ENCODE measurements at regions not wholly inside any gene's neighbourhood (a gene's known extent, or its start where the extent isn't known, plus 50 kb on each side); places are given as distances from the start of the nearest gene placed in this dataset.

DNA sequence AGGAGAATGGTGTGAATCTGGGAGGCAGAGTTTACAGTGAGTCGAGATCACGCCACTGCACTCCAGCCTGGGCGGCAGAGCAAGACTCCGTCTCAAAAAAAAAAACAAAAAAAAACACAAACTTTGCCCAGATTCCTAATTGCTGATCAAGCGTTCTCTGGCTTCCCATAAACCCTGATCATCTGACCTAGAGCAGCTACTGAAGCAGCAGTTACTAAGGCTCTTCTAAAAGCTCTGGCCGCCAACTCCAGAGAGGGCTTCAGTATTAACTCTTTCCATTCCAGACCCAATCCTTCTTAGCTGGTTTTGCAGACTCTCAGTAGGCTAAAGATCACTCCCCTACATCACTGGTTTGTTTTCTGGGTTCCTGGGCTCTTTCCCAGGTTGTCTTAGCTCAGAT lies 201.6 kb downstream of the IGSF11 start:
- no peak overlapping the region for H2BK5ac ChIP-seq (ENCODE audit: low read depth, low read length, poor library complexity, severe bottlenecking)
- H4K8ac ChIP-seq (ENCODE audit: low read length) = no peak overlapping the region
- H3K18ac ChIP-seq (ENCODE audit: low read depth in 1 of 2, low read length in 2 of 2) = no peak overlapping the region
- no peak for DNase-seq
- no peaks in the 10 kb centered on the region for H3K79me1 ChIP-seq (replicated peaks; ENCODE audit: low read length, poor library complexity, severe bottlenecking)
- H2BK12ac ChIP-seq (ENCODE audit: low read length in 2 of 2) = no peak overlapping the region
- no peak overlapping the region for H3K4me2 ChIP-seq (ENCODE audit: low read length, poor library complexity, severe bottlenecking)
- H3K27ac ChIP-seq (ENCODE audit: low read length, poor library complexity, severe bottlenecking) = no peak overlapping the region
- no peak overlapping the region for H2BK120ac ChIP-seq (ENCODE audit: low read depth, low read length)
- H3K14ac ChIP-seq (ENCODE audit: low read length in 2 of 2) = no peak overlapping the region
- peaks cover 0 to 5% of the 10 kb centered on the region in 2 experiments for H3K27me3 ChIP-seq (ENCODE audit: control insufficient read depth in 1 of 2, insufficient read depth in 1 of 2, low read length in 2 of 2)
- no peak overlapping the region for H3K9ac ChIP-seq (ENCODE audit: low read length)
- H3K4me3 ChIP-seq (ENCODE audit: insufficient read depth in 1 of 2, low read depth in 1 of 2, low read length in 2 of 2) = no peak overlapping the region
- H2AK5ac ChIP-seq (ENCODE audit: low read length, severe bottlenecking) = no peak overlapping the region
- no peak overlapping the region for H3K23ac ChIP-seq (ENCODE audit: low read length in 2 of 2)
- no peak overlapping the region for H2AFZ ChIP-seq (ENCODE audit: low read depth, low read length)
- H3K9me3 ChIP-seq (ENCODE audit: control insufficient read depth, low read length) = no peaks in the 10 kb centered on the region
- 51% methylated on average over 6 of the region's 6 CpGs for WGBS
- H3K36me3 ChIP-seq (ENCODE audit: control insufficient read depth in 1 of 2, insufficient read depth in 2 of 2, low read depth in 1 of 2, low read length in 2 of 2) = no peaks in the 10 kb centered on the region
- no peak overlapping the region for H4K91ac ChIP-seq (ENCODE audit: low read length)
- H3K4me1 ChIP-seq (ENCODE audit: control insufficient read depth, insufficient read depth, low read depth, low read length) = no peaks in the 10 kb centered on the region
- H3K4ac ChIP-seq (ENCODE audit: low read depth in 1 of 2, low read length in 2 of 2) = no peak overlapping the region
- H2BK15ac ChIP-seq (ENCODE audit: low read depth, poor library complexity, severe bottlenecking) = no peak overlapping the region

DNA sequence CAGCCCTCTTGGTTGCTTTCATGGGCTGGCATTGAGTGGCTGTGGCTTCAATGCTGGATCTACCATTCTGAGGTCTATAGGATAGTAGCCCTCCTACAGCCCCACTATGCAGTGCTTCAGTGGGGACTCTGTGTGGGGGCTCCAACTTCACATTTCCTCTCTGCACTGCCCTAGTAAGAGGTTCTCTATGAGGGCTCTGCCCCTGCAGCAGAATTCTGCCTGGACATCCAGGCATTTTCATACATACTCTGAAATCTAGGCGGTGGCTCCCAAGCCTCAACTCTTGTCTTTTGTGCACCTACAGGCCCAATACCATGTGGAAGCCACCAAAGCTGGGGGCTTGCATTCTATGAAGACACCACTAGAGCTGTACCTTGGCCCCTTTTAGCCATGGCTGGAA lies 195.8 kb downstream of the IGSF11 start:
- WGBS = 0% methylated on average over 1 of the region's 1 CpG
- H3K9me3 ChIP-seq (ENCODE audit: control insufficient read depth, low read length) = no peaks in the 10 kb centered on the region

DNA sequence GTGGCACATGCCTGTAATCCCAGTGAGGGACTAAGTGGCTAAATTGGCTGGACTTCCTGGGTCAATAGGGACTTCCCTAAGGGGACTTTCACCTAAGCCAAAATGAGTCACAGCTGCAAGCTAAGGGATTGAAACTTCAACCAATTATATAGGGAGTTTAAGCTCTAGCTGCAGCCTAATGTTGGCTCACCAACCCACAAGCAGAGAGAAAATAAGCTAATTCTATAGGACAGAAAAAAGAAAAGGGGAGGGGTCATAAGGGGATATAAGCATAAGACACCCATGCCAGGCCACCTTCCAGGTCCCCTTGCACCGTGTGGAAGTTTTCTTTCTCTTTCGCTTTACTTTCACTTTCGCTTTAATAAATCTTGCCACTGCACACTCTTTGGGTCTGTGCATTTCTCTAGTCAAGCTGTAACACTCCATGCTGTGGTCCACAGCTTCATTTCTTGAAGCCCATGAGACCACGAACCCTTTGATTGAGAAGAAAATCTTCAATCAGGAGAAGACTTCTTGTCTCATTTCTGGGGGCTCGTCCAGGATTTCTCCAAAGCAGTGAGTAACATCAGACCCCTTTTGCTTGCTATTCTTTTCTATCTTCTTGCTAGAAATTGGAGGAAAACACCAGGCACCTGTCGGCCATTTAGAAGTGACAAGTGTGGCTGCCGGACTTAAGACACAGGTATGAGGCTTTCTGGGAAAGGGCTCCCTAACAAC lies 192.3 kb downstream of the IGSF11 start:
- WGBS = 93% methylated on average over 7 of the region's 7 CpGs
- no peak overlapping the region for H3K27ac ChIP-seq (ENCODE audit: low read length, poor library complexity, severe bottlenecking)
- no peaks in the 10 kb centered on the region for H3K27me3 ChIP-seq (ENCODE audit: control insufficient read depth in 1 of 2, insufficient read depth in 1 of 2, low read length in 2 of 2)
- H3K9ac ChIP-seq (ENCODE audit: low read length) = no peak overlapping the region
- DNase-seq = peak; percentile 22
- no peak overlapping the region for H4K91ac ChIP-seq (ENCODE audit: low read length)
- no peak overlapping the region for H3K18ac ChIP-seq (ENCODE audit: low read depth in 1 of 2, low read length in 2 of 2)
- no peak overlapping the region for H2AK5ac ChIP-seq (ENCODE audit: low read length, severe bottlenecking)
- H3K4me1 ChIP-seq (ENCODE audit: control insufficient read depth, insufficient read depth, low read depth, low read length) = no peaks in the 10 kb centered on the region
- peak overlapping the region in 1 of 2 experiments; percentile 41 for H3K4me3 ChIP-seq (ENCODE audit: insufficient read depth in 1 of 2, low read depth in 1 of 2, low read length in 2 of 2)
- H2BK12ac ChIP-seq (ENCODE audit: low read length in 2 of 2) = no peak overlapping the region
- no peak overlapping the region for H2BK5ac ChIP-seq (ENCODE audit: low read depth, low read length, poor library complexity, severe bottlenecking)
- no peak overlapping the region for H4K8ac ChIP-seq (ENCODE audit: low read length)
- H3K4ac ChIP-seq (ENCODE audit: low read depth in 1 of 2, low read length in 2 of 2) = no peak overlapping the region
- no peaks in the 10 kb centered on the region for H3K9me3 ChIP-seq (ENCODE audit: control insufficient read depth, low read length)
- H3K4me2 ChIP-seq (ENCODE audit: low read length, poor library complexity, severe bottlenecking) = no peak overlapping the region
- H3K79me1 ChIP-seq (replicated peaks; ENCODE audit: low read length, poor library complexity, severe bottlenecking) = no peaks in the 10 kb centered on the region
- H2BK120ac ChIP-seq (ENCODE audit: low read depth, low read length) = no peak overlapping the region
- H2AFZ ChIP-seq (ENCODE audit: low read depth, low read length) = no peak overlapping the region
- H3K14ac ChIP-seq (ENCODE audit: low read length in 2 of 2) = no peak overlapping the region
- H3K23ac ChIP-seq (ENCODE audit: low read length in 2 of 2) = no peak overlapping the region
- no peaks in the 10 kb centered on the region for H3K36me3 ChIP-seq (ENCODE audit: control insufficient read depth in 1 of 2, insufficient read depth in 2 of 2, low read depth in 1 of 2, low read length in 2 of 2)
- H2BK15ac ChIP-seq (ENCODE audit: low read depth, poor library complexity, severe bottlenecking) = no peak overlapping the region

More for the DNA sequence above, 195.8 kb downstream of the IGSF11 start:
- H3K27me3 ChIP-seq (ENCODE audit: control insufficient read depth in 1 of 2, insufficient read depth in 1 of 2, low read length in 2 of 2) = no peaks in the 10 kb centered on the region
- no peak overlapping the region for H2BK15ac ChIP-seq (ENCODE audit: low read depth, poor library complexity, severe bottlenecking)
- DNase-seq = no peak
- H3K27ac ChIP-seq (ENCODE audit: low read length, poor library complexity, severe bottlenecking) = no peak overlapping the region
- H4K8ac ChIP-seq (ENCODE audit: low read length) = no peak overlapping the region
- no peak overlapping the region for H3K4ac ChIP-seq (ENCODE audit: low read depth in 1 of 2, low read length in 2 of 2)
- no peak overlapping the region for H4K91ac ChIP-seq (ENCODE audit: low read length)
- H3K23ac ChIP-seq (ENCODE audit: low read length in 2 of 2) = no peak overlapping the region
- no peak overlapping the region for H2BK120ac ChIP-seq (ENCODE audit: low read depth, low read length)
- no peak overlapping the region for H3K4me3 ChIP-seq (ENCODE audit: insufficient read depth in 1 of 2, low read depth in 1 of 2, low read length in 2 of 2)
- H2AFZ ChIP-seq (ENCODE audit: low read depth, low read length) = no peak overlapping the region
- H3K4me1 ChIP-seq (ENCODE audit: control insufficient read depth, insufficient read depth, low read depth, low read length) = no peaks in the 10 kb centered on the region
- no peak overlapping the region for H3K9ac ChIP-seq (ENCODE audit: low read length)
- H2AK5ac ChIP-seq (ENCODE audit: low read length, severe bottlenecking) = no peak overlapping the region
- no peak overlapping the region for H2BK5ac ChIP-seq (ENCODE audit: low read depth, low read length, poor library complexity, severe bottlenecking)
- no peak overlapping the region for H3K14ac ChIP-seq (ENCODE audit: low read length in 2 of 2)
- H3K4me2 ChIP-seq (ENCODE audit: low read length, poor library complexity, severe bottlenecking) = no peak overlapping the region
- no peak overlapping the region for H2BK12ac ChIP-seq (ENCODE audit: low read length in 2 of 2)
- no peaks in the 10 kb centered on the region for H3K36me3 ChIP-seq (ENCODE audit: control insufficient read depth in 1 of 2, insufficient read depth in 2 of 2, low read depth in 1 of 2, low read length in 2 of 2)
- H3K18ac ChIP-seq (ENCODE audit: low read depth in 1 of 2, low read length in 2 of 2) = no peak overlapping the region
- no peaks in the 10 kb centered on the region for H3K79me1 ChIP-seq (replicated peaks; ENCODE audit: low read length, poor library complexity, severe bottlenecking)

DNA sequence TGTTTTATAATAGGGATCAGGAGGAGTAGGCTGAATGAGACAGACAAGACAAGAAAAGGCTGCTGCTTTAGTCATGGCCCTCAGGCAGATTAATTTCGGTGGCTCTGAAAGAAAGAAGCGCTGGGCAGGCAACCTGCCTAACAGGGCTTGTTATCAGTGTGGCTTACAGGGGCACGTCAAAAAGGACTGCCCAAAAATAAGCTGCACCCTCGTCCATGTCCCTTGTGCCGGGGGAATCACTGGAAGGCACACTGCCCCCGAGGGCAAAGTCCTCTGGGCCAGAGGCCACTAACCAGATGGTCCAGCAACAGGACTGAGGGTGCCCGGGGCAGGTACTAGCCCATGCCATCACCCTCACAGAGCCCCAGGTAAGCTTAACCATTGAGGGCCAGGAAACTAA lies 188.5 kb downstream of the IGSF11 start:
- Histone ChIP-seq H3K4me2 (ENCODE audit: low read length, poor library complexity, severe bottlenecking) (no peak overlapping the region), H3K23ac (ENCODE audit: low read length in 2 of 2) (no peak overlapping the region), H4K8ac (ENCODE audit: low read length) (no peak overlapping the region), H3K4ac (ENCODE audit: low read depth in 1 of 2, low read length in 2 of 2) (no peak overlapping the region), H3K79me1 (replicated peaks; ENCODE audit: low read length, poor library complexity, severe bottlenecking) (no peaks in the 10 kb centered on the region), H2BK12ac (ENCODE audit: low read length in 2 of 2) (no peak overlapping the region), H2AFZ (ENCODE audit: low read depth, low read length) (no peak overlapping the region), H2BK120ac (ENCODE audit: low read depth, low read length) (no peak overlapping the region), H3K4me3 (ENCODE audit: insufficient read depth in 1 of 2, low read depth in 1 of 2, low read length in 2 of 2) (no peak overlapping the region), H4K91ac (ENCODE audit: low read length) (no peak overlapping the region), H3K9me3 (ENCODE audit: control insufficient read depth, low read length) (no peaks in the 10 kb centered on the region), H3K9ac (ENCODE audit: low read length) (no peak overlapping the region), H3K27ac (ENCODE audit: low read length, poor library complexity, severe bottlenecking) (no peak overlapping the region), H2BK15ac (ENCODE audit: low read depth, poor library complexity, severe bottlenecking) (no peak overlapping the region), H3K27me3 (ENCODE audit: control insufficient read depth in 1 of 2, insufficient read depth in 1 of 2, low read length in 2 of 2) (no peaks in the 10 kb centered on the region), H3K14ac (ENCODE audit: low read length in 2 of 2) (no peak overlapping the region), H2AK5ac (ENCODE audit: low read length, severe bottlenecking) (no peak overlapping the region), H2BK5ac (ENCODE audit: low read depth, low read length, poor library complexity, severe bottlenecking) (no peak overlapping the region), H3K4me1 (ENCODE audit: control insufficient read depth, insufficient read depth, low read depth, low read length) (no peaks in the 10 kb centered on the region), H3K18ac (ENCODE audit: low read depth in 1 of 2, low read length in 2 of 2) (no peak overlapping the region), H3K36me3 (ENCODE audit: control insufficient read depth in 1 of 2, insufficient read depth in 2 of 2, low read depth in 1 of 2, low read length in 2 of 2) (no peaks in the 10 kb centered on the region)
- 76% methylated on average over 7 of the region's 7 CpGs for WGBS
- DNase-seq = no peak

All from mesenchymal stem cell (in vitro differentiated cells and primary cell).